H9 (cell line): ENCODE measurements at regions not wholly inside any gene's neighbourhood (a gene's known extent, or its start where the extent isn't known, plus 50 kb on each side); places are given as distances from the start of the nearest gene placed in this dataset.

Experiments used
- DNase-seq: peaks from one replicate; pipeline ENCODE4 v3.0.0-alpha.2; 2017
- H2AFZ ChIP-seq: one replicate; pipeline ENCODE4 v1.6.1; 2013; ENCODE audit warnings: mild to moderate bottlenecking, low read length, control low read depth, moderate library complexity
- H2AK5ac ChIP-seq: 2 replicates; pipeline ENCODE4 v1.6.1; 2013; ENCODE audit warnings: low read length, control low read depth, mixed read lengths; ENCODE audit not compliant: insufficient read length
- H2BK120ac ChIP-seq: one replicate; pipeline ENCODE4 v1.6.1; 2013; ENCODE audit warnings: low read depth, mild to moderate bottlenecking, low read length, control low read depth, inconsistent platforms; ENCODE audit not compliant: poor library complexity, severe bottlenecking
- H2BK12ac ChIP-seq: 2 replicates; pipeline ENCODE4 v1.6.1; 2013; ENCODE audit warnings: low read length, control low read depth, mixed read lengths, low read depth; ENCODE audit not compliant: insufficient read length
- H2BK15ac ChIP-seq: 2 replicates; pipeline ENCODE4 v1.6.1; 2013; ENCODE audit warnings: low read depth, low read length, control low read depth
- H2BK20ac ChIP-seq: one replicate; pipeline ENCODE4 v1.6.1; 2013; ENCODE audit warnings: low read depth, mild to moderate bottlenecking, low read length, control low read depth, inconsistent platforms; ENCODE audit not compliant: poor library complexity, severe bottlenecking
- H2BK5ac ChIP-seq: 2 replicates; pipeline ENCODE4 v1.6.1; 2013; ENCODE audit warnings: low read length, control low read depth, mixed read lengths; ENCODE audit not compliant: insufficient read length
- H3K14ac ChIP-seq: 2 replicates; pipeline ENCODE4 v1.6.1; 2013; ENCODE audit warnings: low read length, control low read depth; ENCODE audit not compliant: insufficient read depth
- H3K18ac ChIP-seq: 2 replicates; pipeline ENCODE4 v1.6.1; 2013; ENCODE audit warnings: low read depth, mild to moderate bottlenecking, mixed read lengths, low read length, control low read depth; ENCODE audit not compliant: insufficient read length
- H3K23ac ChIP-seq: 2 replicates; pipeline ENCODE4 v1.6.1; 2013; ENCODE audit warnings: low read length, control low read depth, mixed read lengths, low read depth; ENCODE audit not compliant: insufficient read length
- H3K23me2 ChIP-seq: 2 replicates; pipeline ENCODE4 v1.6.1; 2013; ENCODE audit warnings: low read depth, mild to moderate bottlenecking, mixed read lengths, low read length, control low read depth; ENCODE audit not compliant: insufficient read length, poor library complexity, severe bottlenecking
- H3K27ac ChIP-seq: 2 replicates; pipeline ENCODE4 v1.5.1; 2013; ENCODE audit warnings: low read length, control low read depth, mixed read lengths, low read depth; ENCODE audit not compliant: insufficient read length
- H3K27me3 ChIP-seq: 2 replicates; pipeline ENCODE4 v1.6.1; 2013; ENCODE audit warnings: low read length, control low read depth, inconsistent platforms; ENCODE audit not compliant: insufficient read depth
- H3K4ac ChIP-seq: 2 replicates; pipeline ENCODE4 v1.6.1; 2013; ENCODE audit warnings: low read depth, mild to moderate bottlenecking, control low read depth, inconsistent platforms, low read length, moderate library complexity
- H3K4me1 ChIP-seq: 2 replicates; pipeline ENCODE4 v1.6.1; 2013; ENCODE audit warnings: low read length, control low read depth, inconsistent platforms; ENCODE audit not compliant: insufficient read depth
- H3K4me2 ChIP-seq: 2 replicates; pipeline ENCODE4 v1.6.1; 2013; ENCODE audit warnings: low read length, control low read depth, mixed read lengths; ENCODE audit not compliant: insufficient read length, insufficient read depth
- H3K56ac ChIP-seq: 2 replicates; pipeline ENCODE4 v1.6.1; 2013; ENCODE audit warnings: low read depth, mild to moderate bottlenecking, mixed read lengths, low read length, control low read depth; ENCODE audit not compliant: insufficient read length
- H3K79me1 ChIP-seq: 2 replicates; pipeline ENCODE4 v1.6.1; 2013; ENCODE audit warnings: low read depth, mild to moderate bottlenecking, moderate library complexity, low read length, control low read depth, inconsistent platforms; ENCODE audit not compliant: insufficient read depth, poor library complexity, severe bottlenecking
- H3K79me2 ChIP-seq: 2 replicates; pipeline ENCODE4 v1.6.1; 2013; ENCODE audit warnings: low read length, control low read depth, inconsistent platforms; ENCODE audit not compliant: insufficient read depth
- H3K9ac ChIP-seq: 2 replicates; pipeline ENCODE4 v1.6.1; 2013; ENCODE audit warnings: low read length, control low read depth, mixed read lengths; ENCODE audit not compliant: insufficient read length; ENCODE audit errors: extremely low read depth
- H3K9me3 ChIP-seq: one replicate; pipeline ENCODE4 v1.6.1; 2013; ENCODE audit warnings: low read depth, low read length, inconsistent platforms; ENCODE audit not compliant: control insufficient read depth
- H3T11ph ChIP-seq: one replicate; pipeline ENCODE4 v1.6.1; 2013; ENCODE audit warnings: mild to moderate bottlenecking, low read length, control low read depth, inconsistent platforms
- H4K20me1 ChIP-seq: one replicate; pipeline ENCODE4 v1.6.1; 2013; ENCODE audit not compliant: control insufficient read depth, insufficient read length, insufficient read depth
- H4K5ac ChIP-seq: 2 replicates; pipeline ENCODE4 v1.6.1; 2013; ENCODE audit warnings: low read depth, mild to moderate bottlenecking, mixed read lengths, low read length, control low read depth; ENCODE audit not compliant: insufficient read length
- H4K8ac ChIP-seq: replicated peaks from 2 replicates; pipeline ENCODE4 v1.6.1; 2013; ENCODE audit warnings: low read length, control low read depth, mixed read lengths, low read depth; ENCODE audit not compliant: insufficient read length
- H4K91ac ChIP-seq: 2 replicates; pipeline ENCODE4 v1.6.1; 2013; ENCODE audit warnings: low read depth, mild to moderate bottlenecking, moderate library complexity, mixed read lengths, low read length, control low read depth; ENCODE audit not compliant: insufficient read length
- H3K27ac Mint-ChIP-seq, 3 experiments: 2 replicates in 2 of 3; 3 replicates in 1 of 3; pipeline ENCODE4 v1.8.0; 2020 to 2021; ENCODE audit warnings: mixed read lengths in 3 of 3, mild to moderate bottlenecking in 1 of 3, moderate library complexity in 1 of 3
- H3K27me3 Mint-ChIP-seq: 2 replicates; pipeline ENCODE4 v1.8.0; 2021; ENCODE audit warnings: low read depth, mild to moderate bottlenecking, moderate library complexity, mixed read lengths
- H3K36me3 Mint-ChIP-seq, 3 experiments: 2 replicates in 2 of 3; 3 replicates in 1 of 3; pipeline ENCODE4 v1.8.0; 2020 to 2021; ENCODE audit warnings: low read depth in 3 of 3, mixed read lengths in 3 of 3; ENCODE audit not compliant: insufficient read depth in 1 of 3
- H3K4me1 Mint-ChIP-seq, 2 experiments: 2 replicates each; pipeline ENCODE4 v1.8.0; 2020; ENCODE audit warnings: mixed read lengths in 2 of 2
- H3K4me3 Mint-ChIP-seq, 2 experiments: 2 replicates in 1 of 2; 3 replicates in 1 of 2; pipeline ENCODE4 v1.8.0; 2020 to 2021; ENCODE audit warnings: mild to moderate bottlenecking in 2 of 2, mixed read lengths in 2 of 2, moderate library complexity in 1 of 2
- H3K9me3 Mint-ChIP-seq, 2 experiments: 2 replicates in 1 of 2; 3 replicates in 1 of 2; pipeline ENCODE4 v1.8.0; 2020; ENCODE audit warnings: mild to moderate bottlenecking in 2 of 2, mixed read lengths in 2 of 2, moderate library complexity in 1 of 2
- CTCF ChIP-seq: fragments of 200-600 bp; sonication (generic); conservative IDR thresholded peaks from 3 replicates; pipeline ENCODE4 v1.8.0; 2021; ENCODE audit warnings: antibody characterized with exemption, mild to moderate bottlenecking
- WGBS: extraction: QIAGEN DNeasy Blood & Tissue Kit; methylation state at CpG from one replicate; pipeline ENCODE4 v1.1.7; 2013; ENCODE audit warnings: missing lambda C conversion rate, low lambda C conversion rate, mixed read lengths; ENCODE audit not compliant: insufficient read length; ENCODE audit errors: extremely low coverage; 5-methylcytosine and 5-hydroxymethylcytosine counted together

GRCh38 chr16:66299349-66299748 lies 67.1 kb upstream of the CDH5 start:
- Histone ChIP-seq H2BK15ac (no peak overlapping the region), H3K9ac (no peak overlapping the region), H3K27me3 (no peaks in the 10 kb centered on the region), H3K4me1 (no peaks in the 10 kb centered on the region), H3K79me2 (no peaks in the 10 kb centered on the region), H3K4ac (no peak overlapping the region), H2AK5ac (no peak overlapping the region), H3K4me2 (no peak overlapping the region), H4K91ac (no peak overlapping the region), H2BK20ac (no peak overlapping the region), H3K9me3 (no peaks in the 10 kb centered on the region), H3K27ac (no peak overlapping the region), H4K20me1 (no peaks in the 10 kb centered on the region), H3K56ac (no peak overlapping the region), H2BK5ac (no peak overlapping the region), H3K79me1 (no peaks in the 10 kb centered on the region), H3K18ac (no peak overlapping the region), H4K8ac (no peak overlapping the region), H2AFZ (no peak overlapping the region), H3K14ac (no peak overlapping the region), H2BK12ac (no peak overlapping the region), H3K23me2 (no peaks in the 10 kb centered on the region), H2BK120ac (no peak overlapping the region), H3T11ph (no peak overlapping the region), H3K23ac (no peak overlapping the region), H4K5ac (no peak overlapping the region)
- Mint-ChIP-seq H3K27ac (no peak overlapping the region), H3K27me3 (peaks cover 16% of the 10 kb centered on the region), H3K4me3 (no peak overlapping the region), H3K36me3 (no peaks in the 10 kb centered on the region; a peak in 1 of 7 replicates), H3K9me3 (peaks cover 0 to 1% of the 10 kb centered on the region in 2 experiments; a peak in 1 of 5 replicates), H3K4me1 (peaks cover under 1 to 1% of the 10 kb centered on the region in 2 experiments)
- no peak for TF ChIP-seq CTCF
- no peak for DNase-seq
- WGBS, result no CpG with 5 or more reads among the region's 1 CpG
